Hepatocyte (in vitro differentiated cells): ENCODE measurements at regions not wholly inside any gene's neighbourhood (a gene's known extent, or its start where the extent isn't known, plus 50 kb on each side); places are given as distances from the start of the nearest gene placed in this dataset.
"Not testable (repeated sequence)": the region's sequence is repeated elsewhere in the genome, so short reads cannot be mapped to it uniquely, and the experiment has no call there.

Experiments used
- DNase-seq: peaks from one replicate; pipeline ENCODE4 v3.0.0-alpha.2; 2016; ENCODE audit warnings: low spot score
- H2AFZ ChIP-seq: fragments of 200-600 bp; sonication (generic); 2 replicates; pipeline ENCODE4 v1.6.0; 2016; ENCODE audit warnings: antibody characterized with exemption, mild to moderate bottlenecking
- H3K27ac ChIP-seq: fragments of 200-600 bp; sonication (generic); 2 replicates; pipeline ENCODE4 v1.5.1; 2016; ENCODE audit warnings: mild to moderate bottlenecking
- H3K27me3 ChIP-seq: fragments of 200-600 bp; sonication (generic); 2 replicates; pipeline ENCODE4 v1.6.1; 2016
- H3K36me3 ChIP-seq: fragments of 200-600 bp; sonication (generic); replicated peaks from 2 replicates; pipeline ENCODE4 v1.5.1; 2016; ENCODE audit warnings: low read depth; ENCODE audit not compliant: insufficient read depth
- H3K4me1 ChIP-seq: fragments of 200-600 bp; sonication (generic); 2 replicates; pipeline ENCODE4 v1.5.1; 2016; ENCODE audit warnings: mild to moderate bottlenecking, moderate library complexity; ENCODE audit not compliant: insufficient read depth
- H3K4me2 ChIP-seq: fragments of 200-600 bp; sonication (generic); 2 replicates; pipeline ENCODE4 v1.6.0; 2016
- H3K4me3 ChIP-seq: fragments of 200-600 bp; sonication (generic); 2 replicates; pipeline ENCODE4 v1.5.1; 2016; ENCODE audit warnings: mild to moderate bottlenecking
- H3K79me2 ChIP-seq: fragments of 200-600 bp; sonication (generic); 2 replicates; pipeline ENCODE4 v1.6.0; 2017; ENCODE audit warnings: mild to moderate bottlenecking
- H3K9me2 ChIP-seq: fragments of 200-600 bp; sonication (generic); replicated peaks from 2 replicates; pipeline ENCODE4 v1.6.0; 2017; ENCODE audit warnings: mild to moderate bottlenecking; ENCODE audit not compliant: insufficient read depth
- H3K9me3 ChIP-seq: fragments of 200-600 bp; sonication (generic); 2 replicates; pipeline ENCODE4 v1.5.1; 2016; ENCODE audit warnings: low read depth, mild to moderate bottlenecking
- H4K20me1 ChIP-seq: fragments of 200-600 bp; sonication (generic); 2 replicates; pipeline ENCODE4 v1.6.0; 2016; ENCODE audit warnings: mild to moderate bottlenecking; ENCODE audit not compliant: insufficient read depth, poor library complexity, severe bottlenecking
- CTCF ChIP-seq: fragments of 200-600 bp; sonication (generic); IDR thresholded peaks from 2 replicates; pipeline ENCODE4 v1.5.1; 2016; ENCODE audit warnings: antibody characterized with exemption, mild to moderate bottlenecking; ENCODE audit not compliant: poor library complexity
- EZH2 ChIP-seq: fragments of 200-600 bp; sonication (generic); IDR thresholded peaks from 2 replicates; pipeline ENCODE4 v1.6.1; 2016; ENCODE audit warnings: antibody characterized with exemption, mild to moderate bottlenecking, borderline replicate concordance
- EZH2phosphoT487 ChIP-seq: fragments of 200-600 bp; sonication (generic); IDR thresholded peaks from one replicate; pipeline ENCODE4 v1.6.1; 2018; ENCODE audit warnings: antibody characterized with exemption, mild to moderate bottlenecking, low read depth, moderate library complexity; ENCODE audit not compliant: unreplicated experiment, severe bottlenecking
- WGBS: methylation state at CpG from one replicate; pipeline ENCODE4 v1.1.6; 2016; ENCODE audit warnings: low lambda C conversion rate; ENCODE audit errors: missing lambda C conversion rate; 5-methylcytosine and 5-hydroxymethylcytosine counted together

GRCh38 chr17:63040816-63041215 is 74.8 kb downstream of the TANC2 start:
- Histone ChIP-seq H3K36me3 (no peaks in the 10 kb centered on the region), H3K27ac (no peak overlapping the region), H3K4me2 (no peak overlapping the region), H4K20me1 (no peaks in the 10 kb centered on the region), H3K9me3 (no peaks in the 10 kb centered on the region), H3K9me2 (no peaks in the 10 kb centered on the region), H3K27me3 (no peaks in the 10 kb centered on the region), H3K79me2 (peaks cover 20% of the 10 kb centered on the region), H3K4me3 (no peak overlapping the region), H2AFZ (no peak overlapping the region), H3K4me1 (peaks cover 10% of the 10 kb centered on the region)
- no peak for DNase-seq
- TF ChIP-seq CTCF = no peak

- H3K79me2 ChIP-seq = peaks cover 20% of the 10 kb centered on the region
- 68% methylated on average over 4 of the region's 4 CpGs for WGBS
These were observed 75.2 kb downstream of the TANC2 start for GRCh38 chr17:63041251-63041650.

GRCh38 chr17:63041722-63042121 is 75.7 kb downstream of the TANC2 start:
- DNase-seq = no peak
- WGBS = 91% methylated on average over 2 of the region's 2 CpGs
- Histone ChIP-seq H3K36me3 (no peaks in the 10 kb centered on the region), H3K9me2 (no peaks in the 10 kb centered on the region), H2AFZ (no peak overlapping the region), H3K27ac (no peak overlapping the region), H4K20me1 (no peaks in the 10 kb centered on the region), H3K4me1 (peaks cover 10% of the 10 kb centered on the region), H3K9me3 (no peaks in the 10 kb centered on the region), H3K27me3 (no peaks in the 10 kb centered on the region), H3K4me3 (no peak overlapping the region), H3K79me2 (peaks cover 18% of the 10 kb centered on the region), H3K4me2 (no peak overlapping the region)
- TF ChIP-seq EZH2 (no peak), EZH2phosphoT487 (no peak), CTCF (no peak)

More at GRCh38 chr17:63041251-63041650, 75.2 kb downstream of the TANC2 start:
- no peaks in the 10 kb centered on the region for H3K36me3 ChIP-seq
- H3K4me2 ChIP-seq = no peak overlapping the region
- no peak overlapping the region for H3K4me3 ChIP-seq
- H3K9me3 ChIP-seq = no peaks in the 10 kb centered on the region
- no peaks in the 10 kb centered on the region for H4K20me1 ChIP-seq
- DNase-seq = no peak
- TF ChIP-seq EZH2phosphoT487 (no peak), CTCF (no peak), EZH2 (no peak)
- H3K4me1 ChIP-seq = peaks cover 10% of the 10 kb centered on the region
- H3K27ac ChIP-seq = no peak overlapping the region
- no peak overlapping the region for H2AFZ ChIP-seq
- H3K27me3 ChIP-seq = no peaks in the 10 kb centered on the region
- H3K9me2 ChIP-seq = no peaks in the 10 kb centered on the region

DNA sequence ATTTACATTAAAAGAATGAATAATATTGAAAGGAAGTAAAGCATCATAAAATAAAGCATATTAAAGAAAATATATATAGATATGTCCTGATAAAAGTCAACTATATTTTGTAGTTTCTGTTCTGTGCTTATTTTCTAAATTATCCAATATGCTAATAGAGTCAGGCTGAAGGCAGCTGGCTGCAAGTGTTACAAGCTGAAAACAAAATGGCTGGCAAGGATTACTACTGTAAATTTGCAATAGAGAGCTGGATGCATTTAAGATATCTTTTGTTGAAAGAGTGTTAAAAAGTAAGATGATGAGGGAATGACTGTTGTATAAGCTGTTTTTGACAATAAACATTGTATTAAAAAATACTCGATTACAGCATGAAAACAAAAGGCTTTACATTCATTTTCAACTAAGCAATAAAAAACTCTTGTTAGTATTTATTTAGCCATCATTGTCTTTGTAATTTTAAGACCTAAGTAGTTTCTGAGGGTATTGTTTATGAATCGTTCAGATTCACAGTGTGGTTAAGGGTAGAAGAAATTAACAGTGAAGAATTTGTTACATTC is 76.3 kb downstream of the TANC2 start:
- H3K9me2 ChIP-seq = no peaks in the 10 kb centered on the region
- no peak overlapping the region for H3K27ac ChIP-seq
- H3K27me3 ChIP-seq = no peaks in the 10 kb centered on the region
- no peaks in the 10 kb centered on the region for H4K20me1 ChIP-seq
- H3K9me3 ChIP-seq = no peaks in the 10 kb centered on the region
- no peak overlapping the region for H3K4me2 ChIP-seq
- H3K36me3 ChIP-seq = no peaks in the 10 kb centered on the region
- no peak for DNase-seq
- no peak overlapping the region for H3K4me3 ChIP-seq
- TF ChIP-seq EZH2 = no peak
- H3K79me2 ChIP-seq = peaks cover 22% of the 10 kb centered on the region
- 50% methylated on average over 2 of the region's 2 CpGs for WGBS
- H3K4me1 ChIP-seq = peaks cover 10% of the 10 kb centered on the region
- H2AFZ ChIP-seq = no peak overlapping the region

- H3K27ac ChIP-seq, H3K27me3 ChIP-seq, H3K4me2 ChIP-seq, H3K4me1 ChIP-seq, H4K20me1 ChIP-seq, H3K9me3 ChIP-seq, H2AFZ ChIP-seq, DNase-seq, H3K4me3 ChIP-seq, H3K9me2 ChIP-seq, H3K36me3 ChIP-seq: not testable (repeated sequence)
- H3K79me2 ChIP-seq = peaks cover 21% of the 10 kb centered on the region
- WGBS = 100% methylated on average over 2 of the region's 2 CpGs
These were observed 91.5 kb downstream of the TANC2 start for GRCh38 chr17:63057560-63057959.
